GM12878 (cell line): ENCODE measurements at regions not wholly inside any gene's neighbourhood (a gene's known extent, or its start where the extent isn't known, plus 50 kb on each side); places are given as distances from the start of the nearest gene placed in this dataset.

ENCODE experiments used
- POLR2A ChIP-seq: IDR thresholded peaks from 2 replicates; pipeline ENCODE4 v1.6.1; 2011; ENCODE audit warnings: low read depth, mild to moderate bottlenecking, low read length
- ZZZ3 ChIP-seq: IDR thresholded peaks from 2 replicates; pipeline ENCODE4 v1.6.1; 2011; ENCODE audit warnings: low read depth; ENCODE audit not compliant: control insufficient read depth, insufficient read length
- TF ChIP-seq, protein P1 (sequence below): IDR thresholded peaks from 2 replicates; pipeline ENCODE4 v1.6.1; 2011; ENCODE audit warnings: low read depth, low read length, improper control_type of control experiment, borderline replicate concordance
- TF ChIP-seq, protein P2 (sequence below), 3 experiments: IDR thresholded peaks in 2 of 3; conservative IDR thresholded peaks in 1 of 3; 2 replicates each; pipeline ENCODE4 v1.5.1; 2011; ENCODE audit warnings: low read depth in 3 of 3, low read length in 3 of 3, mild to moderate bottlenecking in 3 of 3, control low read depth in 2 of 3, moderate library complexity in 2 of 3, inconsistent platforms in 1 of 3, mixed read lengths in 1 of 3; ENCODE audit not compliant: control insufficient read depth in 2 of 3, insufficient read depth in 1 of 3; ENCODE audit errors: extremely low read depth in 1 of 3

DNA sequence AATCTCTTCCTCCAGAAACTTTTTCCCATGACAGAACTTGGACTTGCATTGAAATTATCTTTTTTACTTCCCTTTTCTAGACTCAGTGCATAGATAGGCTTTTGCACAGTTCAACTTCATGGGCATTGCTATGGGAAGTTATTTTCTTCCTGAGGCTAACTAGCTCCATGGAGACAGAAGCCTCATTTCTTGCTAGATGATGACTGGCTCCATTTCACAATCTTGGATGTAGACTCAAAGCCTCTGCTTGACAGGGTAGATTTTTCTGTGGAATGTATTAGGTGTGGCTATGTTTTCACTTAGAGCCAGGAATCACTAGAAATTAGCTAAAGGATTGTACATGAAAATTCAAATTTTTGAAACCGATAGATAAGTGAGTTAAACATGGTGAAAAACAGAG lies 884.1 kb upstream of the MGAT4C start:
- TF ChIP-seq, protein P1, sequence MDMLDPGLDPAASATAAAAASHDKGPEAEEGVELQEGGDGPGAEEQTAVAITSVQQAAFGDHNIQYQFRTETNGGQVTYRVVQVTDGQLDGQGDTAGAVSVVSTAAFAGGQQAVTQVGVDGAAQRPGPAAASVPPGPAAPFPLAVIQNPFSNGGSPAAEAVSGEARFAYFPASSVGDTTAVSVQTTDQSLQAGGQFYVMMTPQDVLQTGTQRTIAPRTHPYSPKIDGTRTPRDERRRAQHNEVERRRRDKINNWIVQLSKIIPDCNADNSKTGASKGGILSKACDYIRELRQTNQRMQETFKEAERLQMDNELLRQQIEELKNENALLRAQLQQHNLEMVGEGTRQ: no peak
- no peak for TF ChIP-seq ZZZ3
- no peak for TF ChIP-seq POLR2A
- TF ChIP-seq, protein P2, sequence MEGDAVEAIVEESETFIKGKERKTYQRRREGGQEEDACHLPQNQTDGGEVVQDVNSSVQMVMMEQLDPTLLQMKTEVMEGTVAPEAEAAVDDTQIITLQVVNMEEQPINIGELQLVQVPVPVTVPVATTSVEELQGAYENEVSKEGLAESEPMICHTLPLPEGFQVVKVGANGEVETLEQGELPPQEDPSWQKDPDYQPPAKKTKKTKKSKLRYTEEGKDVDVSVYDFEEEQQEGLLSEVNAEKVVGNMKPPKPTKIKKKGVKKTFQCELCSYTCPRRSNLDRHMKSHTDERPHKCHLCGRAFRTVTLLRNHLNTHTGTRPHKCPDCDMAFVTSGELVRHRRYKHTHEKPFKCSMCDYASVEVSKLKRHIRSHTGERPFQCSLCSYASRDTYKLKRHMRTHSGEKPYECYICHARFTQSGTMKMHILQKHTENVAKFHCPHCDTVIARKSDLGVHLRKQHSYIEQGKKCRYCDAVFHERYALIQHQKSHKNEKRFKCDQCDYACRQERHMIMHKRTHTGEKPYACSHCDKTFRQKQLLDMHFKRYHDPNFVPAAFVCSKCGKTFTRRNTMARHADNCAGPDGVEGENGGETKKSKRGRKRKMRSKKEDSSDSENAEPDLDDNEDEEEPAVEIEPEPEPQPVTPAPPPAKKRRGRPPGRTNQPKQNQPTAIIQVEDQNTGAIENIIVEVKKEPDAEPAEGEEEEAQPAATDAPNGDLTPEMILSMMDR (IDR thresholded peaks at IDR 0.05 in 2 of 3, conservative IDR thresholded peaks at IDR 0.05 in 1 of 3; ENCODE audit: control insufficient read depth in 2 of 3, extremely low read depth in 1 of 3, insufficient read depth in 1 of 3, low read depth in 3 of 3, low read length in 3 of 3): no peak
